GM23338 (cell line): ENCODE measurements at regions not wholly inside any gene's neighbourhood (a gene's known extent, or its start where the extent isn't known, plus 50 kb on each side); places are given as distances from the start of the nearest gene placed in this dataset.

ENCODE experiments used
- ATAC-seq: fragments of 200-7000 bp; cut with Tn5 transposase; 3 replicates; pipeline ENCODE4 v1.9.1; 2020
- DNase-seq: peaks from one replicate; pipeline ENCODE4 v3.0.0-alpha.2; 2015; ENCODE audit warnings: low spot score
- H2AFZ ChIP-seq: fragments of 200-600 bp; sonication (generic); 2 replicates; pipeline ENCODE4 v1.8.0; 2016; ENCODE audit warnings: antibody characterized with exemption, mild to moderate bottlenecking, moderate library complexity
- H3F3A ChIP-seq: fragments of 200-600 bp; sonication (generic); replicated peaks from 2 replicates; pipeline ENCODE4 v1.8.0; 2017; ENCODE audit warnings: antibody characterized with exemption, mixed run types, low read depth
- H3K27ac ChIP-seq: fragments of 200-600 bp; sonication (generic); 2 replicates; pipeline ENCODE4 v1.6.1; 2016; ENCODE audit warnings: low read depth
- H3K27me3 ChIP-seq: fragments of 200-600 bp; sonication (generic); 2 replicates; pipeline ENCODE4 v1.8.0; 2016; ENCODE audit warnings: mild to moderate bottlenecking, mixed run types, moderate library complexity; ENCODE audit not compliant: insufficient read depth
- H3K36me3 ChIP-seq: fragments of 200-600 bp; sonication (generic); 2 replicates; pipeline ENCODE4 v1.8.0; 2016; ENCODE audit warnings: mild to moderate bottlenecking; ENCODE audit not compliant: insufficient read depth
- H3K4me1 ChIP-seq: fragments of 200-600 bp; sonication (generic); 2 replicates; pipeline ENCODE4 v1.8.0; 2016; ENCODE audit warnings: mild to moderate bottlenecking, moderate library complexity; ENCODE audit not compliant: insufficient read depth
- H3K4me2 ChIP-seq: fragments of 200-600 bp; sonication (generic); 2 replicates; pipeline ENCODE4 v1.7.1; 2017; ENCODE audit warnings: mixed run types
- H3K4me3 ChIP-seq: fragments of 200-600 bp; sonication (generic); 2 replicates; pipeline ENCODE4 v1.6.1; 2016; ENCODE audit warnings: mixed run types
- H3K79me2 ChIP-seq: fragments of 200-600 bp; sonication (generic); replicated peaks from 2 replicates; pipeline ENCODE4 v1.8.0; 2017; ENCODE audit warnings: mild to moderate bottlenecking; ENCODE audit not compliant: insufficient read depth
- H3K9me2 ChIP-seq: fragments of 200-600 bp; sonication (generic); 2 replicates; pipeline ENCODE4 v1.8.0; 2017; ENCODE audit not compliant: insufficient read depth
- H4K20me1 ChIP-seq: fragments of 200-600 bp; sonication (generic); replicated peaks from 2 replicates; pipeline ENCODE4 v1.8.0; 2017; ENCODE audit warnings: mild to moderate bottlenecking; ENCODE audit not compliant: insufficient read depth
- H3K27ac Mint-ChIP-seq: 2 replicates; pipeline ENCODE4 v1.8.0; 2020; ENCODE audit warnings: inconsistent platforms, mild to moderate bottlenecking, moderate library complexity, mixed read lengths
- H3K27me3 Mint-ChIP-seq: 3 replicates; pipeline ENCODE4 v1.8.0; 2022; ENCODE audit warnings: low read depth, mild to moderate bottlenecking, moderate library complexity, mixed read lengths, inconsistent platforms; ENCODE audit not compliant: insufficient read depth, poor library complexity
- H3K36me3 Mint-ChIP-seq: 3 replicates; pipeline ENCODE4 v1.8.0; 2021; ENCODE audit warnings: low read depth, mild to moderate bottlenecking, inconsistent platforms, moderate library complexity, mixed read lengths
- H3K4me1 Mint-ChIP-seq: 3 replicates; pipeline ENCODE4 v1.8.0; 2020; ENCODE audit warnings: mild to moderate bottlenecking, inconsistent platforms, mixed read lengths
- H3K4me3 Mint-ChIP-seq: 3 replicates; pipeline ENCODE4 v1.8.0; 2021; ENCODE audit warnings: moderate library complexity, mild to moderate bottlenecking, inconsistent platforms, mixed read lengths
- H3K9me3 Mint-ChIP-seq: 3 replicates; pipeline ENCODE4 v1.8.0; 2020; ENCODE audit warnings: moderate library complexity, mild to moderate bottlenecking, inconsistent platforms, mixed read lengths
- CREB1 ChIP-seq: fragments of 250-450 bp; sonication (Bioruptor Pico); IDR thresholded peaks from 2 replicates; pipeline ENCODE4 v1.5.0; 2020; ENCODE audit warnings: low read depth, mild to moderate bottlenecking, moderate library complexity
- ETS1 ChIP-seq: IDR thresholded peaks from 2 replicates; pipeline ENCODE4 v1.6.1; 2016; ENCODE audit warnings: antibody characterized with exemption
- EZH2 ChIP-seq: fragments of 200-600 bp; sonication (generic); IDR thresholded peaks from one replicate; pipeline ENCODE4 v1.8.0; 2017; ENCODE audit warnings: antibody characterized with exemption, mild to moderate bottlenecking, low read depth; ENCODE audit not compliant: unreplicated experiment
- EZH2phosphoT487 ChIP-seq: fragments of 200-600 bp; sonication (generic); IDR thresholded peaks from one replicate; pipeline ENCODE4 v1.8.1; 2018; ENCODE audit warnings: antibody characterized with exemption; ENCODE audit not compliant: unreplicated experiment
- NANOG ChIP-seq: IDR thresholded peaks from 2 replicates; pipeline ENCODE4 v1.6.1; 2016; ENCODE audit warnings: antibody characterized with exemption, borderline replicate concordance
- POLR2AphosphoS5 ChIP-seq: IDR thresholded peaks from 2 replicates; pipeline ENCODE4 v1.6.1; 2016; ENCODE audit warnings: antibody characterized with exemption, low read depth
- STAT1 ChIP-seq: IDR thresholded peaks from one replicate; pipeline ENCODE4 v1.6.1; 2016; ENCODE audit warnings: antibody characterized with exemption; ENCODE audit not compliant: unreplicated experiment
- ZNF114 ChIP-seq: fragments of 250-450 bp; sonication (Bioruptor Pico); IDR thresholded peaks from 2 replicates; pipeline ENCODE4 v1.5.0; 2020; ENCODE audit warnings: mild to moderate bottlenecking, moderate library complexity
- ZNF462 ChIP-seq: fragments of 250-450 bp; sonication (Bioruptor Pico); IDR thresholded peaks from 2 replicates; pipeline ENCODE4 v1.5.0; 2020; ENCODE audit warnings: mild to moderate bottlenecking, moderate library complexity
- TF ChIP-seq, protein P1 (sequence below), 2 experiments: fragments of 200-600 bp in 1 of 2; sonication (generic) in 1 of 2; conservative IDR thresholded peaks; 2 replicates each; pipeline versions ENCODE4 v1.5.1 to v1.6.1; 2016 to 2017; ENCODE audit warnings: antibody characterized with exemption in 2 of 2, low read depth in 2 of 2, mild to moderate bottlenecking in 2 of 2, moderate library complexity in 1 of 2

DNA sequence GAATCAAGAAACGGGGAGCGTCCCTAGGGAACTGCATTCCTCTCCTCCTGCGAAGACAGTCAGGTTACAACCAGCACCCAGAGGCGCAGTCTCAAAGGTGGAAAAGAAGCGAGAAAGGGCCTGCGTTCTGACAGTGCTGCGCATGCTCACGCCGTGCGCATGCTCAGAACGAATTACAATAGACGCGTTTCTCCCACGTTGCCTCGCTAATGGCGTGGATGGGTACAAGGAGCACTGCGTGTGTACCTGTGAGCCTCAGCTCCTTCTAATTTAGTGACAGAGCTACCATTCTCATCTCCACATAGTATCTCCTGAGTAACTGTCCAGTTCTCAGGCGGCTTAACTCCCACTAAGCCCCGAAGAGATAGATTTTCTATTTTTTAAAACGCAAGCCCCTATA, 448.8 kb downstream of the TXNL1 start (continued):
- no peak for TF ChIP-seq ZNF462 (CRISPR knock-in tag)
- TF ChIP-seq, protein P1, sequence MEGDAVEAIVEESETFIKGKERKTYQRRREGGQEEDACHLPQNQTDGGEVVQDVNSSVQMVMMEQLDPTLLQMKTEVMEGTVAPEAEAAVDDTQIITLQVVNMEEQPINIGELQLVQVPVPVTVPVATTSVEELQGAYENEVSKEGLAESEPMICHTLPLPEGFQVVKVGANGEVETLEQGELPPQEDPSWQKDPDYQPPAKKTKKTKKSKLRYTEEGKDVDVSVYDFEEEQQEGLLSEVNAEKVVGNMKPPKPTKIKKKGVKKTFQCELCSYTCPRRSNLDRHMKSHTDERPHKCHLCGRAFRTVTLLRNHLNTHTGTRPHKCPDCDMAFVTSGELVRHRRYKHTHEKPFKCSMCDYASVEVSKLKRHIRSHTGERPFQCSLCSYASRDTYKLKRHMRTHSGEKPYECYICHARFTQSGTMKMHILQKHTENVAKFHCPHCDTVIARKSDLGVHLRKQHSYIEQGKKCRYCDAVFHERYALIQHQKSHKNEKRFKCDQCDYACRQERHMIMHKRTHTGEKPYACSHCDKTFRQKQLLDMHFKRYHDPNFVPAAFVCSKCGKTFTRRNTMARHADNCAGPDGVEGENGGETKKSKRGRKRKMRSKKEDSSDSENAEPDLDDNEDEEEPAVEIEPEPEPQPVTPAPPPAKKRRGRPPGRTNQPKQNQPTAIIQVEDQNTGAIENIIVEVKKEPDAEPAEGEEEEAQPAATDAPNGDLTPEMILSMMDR (conservative IDR thresholded peaks at IDR 0.05; ENCODE audit: low read depth in 2 of 2) = no peak
- TF ChIP-seq EZH2phosphoT487 = no peak
- TF ChIP-seq EZH2 = no peak
- TF ChIP-seq NANOG = no peak
- TF ChIP-seq POLR2AphosphoS5 = no peak

DNA sequence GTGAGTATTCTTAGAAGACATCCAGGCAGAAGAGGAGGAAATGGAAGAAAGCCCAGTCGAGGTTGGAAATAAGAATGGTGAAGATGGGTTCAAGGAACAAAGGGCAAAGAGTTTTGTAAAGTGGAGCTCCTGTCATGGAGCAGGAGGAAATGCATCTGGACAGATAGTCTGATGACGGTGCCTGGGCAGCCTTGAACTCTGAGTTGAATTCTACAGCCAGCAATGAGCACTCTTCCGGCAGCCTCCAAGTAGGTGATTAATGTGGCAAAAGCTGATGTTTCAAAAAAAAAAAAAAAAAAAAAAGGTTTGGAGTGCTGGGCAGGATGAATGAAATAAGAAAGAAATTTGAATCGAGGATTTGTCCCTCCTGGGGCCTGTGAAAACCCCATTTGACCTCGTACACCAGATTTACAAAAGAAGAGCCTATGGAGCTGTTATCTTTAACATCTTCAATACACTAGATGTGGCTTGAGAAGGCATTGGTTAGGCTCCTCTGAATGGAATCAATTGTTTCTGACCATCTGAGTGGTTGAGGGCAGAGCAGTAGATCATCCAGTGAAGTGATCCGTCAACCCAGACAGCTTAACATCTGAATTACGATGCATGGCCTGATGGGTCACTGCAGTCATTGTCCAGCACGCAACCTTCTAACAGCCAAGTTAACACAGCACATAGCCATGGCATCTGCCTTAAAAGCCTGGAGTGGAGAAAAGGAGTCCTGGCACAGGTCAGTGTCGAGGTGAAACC, 449.7 kb downstream of the TXNL1 start:
- H3K27me3 Mint-ChIP-seq = no peaks in the 10 kb centered on the region
- no peak overlapping the region for H3K4me3 ChIP-seq
- no peaks in the 10 kb centered on the region for H3K27me3 ChIP-seq
- H3K36me3 Mint-ChIP-seq = no peaks in the 10 kb centered on the region
- no peak overlapping the region for H3K4me3 Mint-ChIP-seq
- ATAC-seq (no peak), DNase-seq (no peak)
- H3K36me3 ChIP-seq = no peaks in the 10 kb centered on the region
- H3F3A ChIP-seq = no peaks in the 10 kb centered on the region
- no peaks in the 10 kb centered on the region for H4K20me1 ChIP-seq
- no peaks in the 10 kb centered on the region; the same call in 2 of the 3 replicates for H3K4me1 Mint-ChIP-seq
- H3K79me2 ChIP-seq = no peaks in the 10 kb centered on the region
- H3K4me2 ChIP-seq = no peak overlapping the region
- no peak overlapping the region for H3K27ac ChIP-seq
- no peak overlapping the region for H2AFZ ChIP-seq
- no peak overlapping the region for H3K27ac Mint-ChIP-seq
- H3K4me1 ChIP-seq = no peaks in the 10 kb centered on the region
- H3K9me2 ChIP-seq = peaks cover 2% of the 10 kb centered on the region; the same call in 1 of the 2 replicates
- no peaks in the 10 kb centered on the region for H3K9me3 Mint-ChIP-seq
- TF ChIP-seq ETS1 (no peak), CREB1 (CRISPR knock-in tag) (no peak), POLR2AphosphoS5 (no peak), STAT1 (no peak), ZNF114 (CRISPR knock-in tag) (no peak)
